Fibroblast of the conjunctiva (primary cell): ENCODE measurements at regions not wholly inside any gene's neighbourhood (a gene's known extent, or its start where the extent isn't known, plus 50 kb on each side); places are given as distances from the start of the nearest gene placed in this dataset.
"Not testable (repeated sequence)": the region's sequence is repeated elsewhere in the genome, so short reads cannot be mapped to it uniquely, and the experiment has no call there.

Source experiments
- DNase-seq: peaks from one replicate; pipeline ENCODE4 v3.0.0-alpha.2; 2010; ENCODE audit warnings: low read depth

GRCh38 chr17:5869041-5869745 lies 201.0 kb upstream of the WSCD1 start:
- DNase-seq = no peak

DNA sequence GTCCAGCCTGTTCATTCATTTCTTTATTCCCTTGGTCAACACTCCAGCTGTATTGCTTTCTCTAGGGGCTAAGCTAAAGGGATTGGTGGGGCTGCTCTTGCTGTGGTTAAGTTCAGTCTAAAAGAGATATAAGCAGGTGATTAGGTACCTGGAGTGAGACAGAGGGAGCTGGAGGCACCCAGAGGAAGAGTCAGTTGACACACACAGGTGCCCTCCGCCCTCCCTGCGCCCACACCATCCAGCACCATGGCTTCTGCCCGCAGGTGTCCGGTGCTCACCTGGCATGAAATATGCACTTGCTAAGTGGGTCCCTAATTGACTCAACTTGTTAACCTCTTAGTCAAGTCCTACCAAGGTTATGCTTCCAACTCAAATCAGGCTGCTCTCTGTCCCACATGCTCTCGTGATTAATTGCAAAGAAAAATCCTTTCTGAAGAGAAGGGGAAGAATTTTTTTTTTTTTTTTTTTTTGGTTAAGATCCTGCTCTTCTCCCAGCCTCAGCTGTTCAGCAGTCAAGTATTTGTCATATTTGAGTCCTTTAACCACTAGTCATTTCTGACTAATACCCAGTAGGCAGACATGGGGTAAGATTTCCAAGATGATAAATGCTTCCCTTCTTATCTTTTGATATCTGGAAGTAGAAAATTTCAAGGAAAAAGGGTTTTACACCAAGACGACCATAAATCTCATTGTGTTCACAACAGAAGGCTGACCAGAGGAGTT lies 199.8 kb upstream of the WSCD1 start:
- no peak for DNase-seq

DNA sequence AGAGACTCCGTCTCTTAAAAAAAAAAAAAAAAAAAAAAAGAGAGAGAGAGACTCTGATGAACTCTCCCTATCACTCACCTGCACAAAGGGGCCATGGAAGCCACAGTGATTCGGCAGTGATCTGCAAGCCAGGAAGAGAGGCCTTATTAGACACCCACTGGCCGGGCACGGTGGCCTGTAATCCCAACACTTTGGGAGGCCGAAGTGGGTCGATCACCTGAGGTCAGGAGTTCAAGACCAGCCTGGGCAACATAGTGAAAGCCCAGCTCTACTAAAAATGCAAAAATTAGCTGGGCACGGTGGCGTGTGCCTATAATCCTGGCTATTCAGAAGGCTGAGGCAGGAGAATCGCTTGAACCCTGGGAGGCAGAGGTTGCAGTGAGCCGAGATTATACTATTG lies 198.5 kb upstream of the WSCD1 start:
- DNase-seq = no peak

DNA sequence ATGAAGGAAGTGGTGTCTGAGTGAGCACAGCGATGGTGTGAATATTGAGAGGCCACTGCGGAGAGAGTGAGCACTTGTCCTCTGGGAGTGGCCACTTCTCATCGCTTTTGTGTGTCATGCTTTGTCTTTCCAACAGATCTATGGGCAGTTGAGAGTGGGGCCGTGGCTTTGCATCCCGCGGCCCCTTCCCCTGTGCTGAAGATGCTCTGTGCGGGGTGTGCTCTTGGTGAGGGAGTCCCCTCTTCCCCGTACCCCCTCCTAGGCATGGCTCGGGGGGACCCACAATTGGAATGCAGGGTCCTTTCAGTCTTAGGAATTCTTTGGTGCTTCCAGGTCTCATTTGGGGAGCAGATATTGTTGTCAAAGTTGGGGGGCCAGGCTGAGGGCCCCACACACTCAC lies 197.3 kb upstream of the WSCD1 start:
- no peak for DNase-seq

GRCh38 chr17:5873781-5874180 lies 196.4 kb upstream of the WSCD1 start:
- DNase-seq = no peak

DNA sequence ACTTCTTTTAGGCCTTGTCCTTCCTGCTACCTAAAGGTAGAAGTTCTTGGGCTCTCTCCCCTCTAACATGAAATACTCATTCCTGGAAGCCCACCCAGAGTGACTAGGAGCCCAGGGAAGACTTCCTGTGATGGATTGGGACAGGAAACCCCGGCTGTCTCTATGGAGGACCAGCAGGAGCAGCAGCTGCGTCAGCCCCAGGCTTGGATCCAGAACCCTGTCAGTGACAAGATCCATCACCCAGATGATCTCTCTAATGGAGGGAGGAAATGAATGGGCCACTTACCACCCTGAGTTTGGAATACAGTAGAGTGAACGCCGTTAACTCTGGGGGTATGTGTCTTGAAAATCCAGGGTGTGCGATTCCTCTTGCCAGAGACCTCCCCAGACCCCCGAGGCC lies 195.7 kb upstream of the WSCD1 start:
- DNase-seq = no peak

DNA sequence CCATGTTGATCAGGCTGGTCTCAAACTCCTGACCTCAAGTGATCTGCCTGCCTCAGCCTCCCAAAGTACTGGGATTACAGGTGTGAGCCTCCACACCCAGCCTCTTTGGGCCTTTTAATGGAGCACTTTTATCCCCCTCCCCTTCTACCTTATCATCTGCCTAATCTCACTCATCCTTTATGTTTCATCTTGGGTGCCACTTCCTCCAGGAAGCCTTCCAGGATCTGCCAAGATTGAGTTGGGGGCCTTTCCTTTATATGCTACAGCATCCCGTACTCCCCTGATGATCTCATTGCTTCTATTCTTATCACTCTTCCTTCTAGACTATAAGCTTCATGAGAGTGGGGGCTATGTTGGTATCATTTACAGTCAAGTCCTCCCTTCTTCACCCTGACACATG lies 192.8 kb upstream of the WSCD1 start:
- no peak for DNase-seq

GRCh38 chr17:5877948-5878347 lies 192.2 kb upstream of the WSCD1 start:
- no peak for DNase-seq

DNA sequence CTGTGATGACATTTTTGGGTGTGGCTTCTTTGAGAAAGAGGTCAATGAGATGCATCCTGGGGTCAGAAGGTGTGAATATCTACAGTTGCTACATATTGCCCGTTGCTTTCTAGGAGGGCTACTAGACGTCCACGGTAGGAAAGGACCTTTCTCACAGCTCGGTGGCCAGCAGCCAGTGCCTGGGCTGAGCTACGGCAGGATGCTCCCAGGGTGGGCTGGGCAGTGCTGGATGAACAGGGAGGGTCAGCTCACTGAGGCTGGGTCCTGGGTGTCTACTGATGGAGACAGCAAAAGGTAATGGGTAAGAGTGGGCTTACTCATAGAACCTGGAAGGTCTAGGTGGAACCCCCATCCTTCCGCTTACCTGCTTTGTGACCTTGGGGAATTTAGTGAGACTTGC lies 188.3 kb upstream of the WSCD1 start:
- no peak for DNase-seq

- DNase-seq = no peak
Observed at GRCh38 chr17:5883775-5884665, 186.2 kb upstream of the WSCD1 start.

- no peak for DNase-seq
Observed at GRCh38 chr17:5885336-5885735, 184.8 kb upstream of the WSCD1 start.

- DNase-seq = no peak
Observed at GRCh38 chr17:5888811-5889210, 181.4 kb upstream of the WSCD1 start.

DNA sequence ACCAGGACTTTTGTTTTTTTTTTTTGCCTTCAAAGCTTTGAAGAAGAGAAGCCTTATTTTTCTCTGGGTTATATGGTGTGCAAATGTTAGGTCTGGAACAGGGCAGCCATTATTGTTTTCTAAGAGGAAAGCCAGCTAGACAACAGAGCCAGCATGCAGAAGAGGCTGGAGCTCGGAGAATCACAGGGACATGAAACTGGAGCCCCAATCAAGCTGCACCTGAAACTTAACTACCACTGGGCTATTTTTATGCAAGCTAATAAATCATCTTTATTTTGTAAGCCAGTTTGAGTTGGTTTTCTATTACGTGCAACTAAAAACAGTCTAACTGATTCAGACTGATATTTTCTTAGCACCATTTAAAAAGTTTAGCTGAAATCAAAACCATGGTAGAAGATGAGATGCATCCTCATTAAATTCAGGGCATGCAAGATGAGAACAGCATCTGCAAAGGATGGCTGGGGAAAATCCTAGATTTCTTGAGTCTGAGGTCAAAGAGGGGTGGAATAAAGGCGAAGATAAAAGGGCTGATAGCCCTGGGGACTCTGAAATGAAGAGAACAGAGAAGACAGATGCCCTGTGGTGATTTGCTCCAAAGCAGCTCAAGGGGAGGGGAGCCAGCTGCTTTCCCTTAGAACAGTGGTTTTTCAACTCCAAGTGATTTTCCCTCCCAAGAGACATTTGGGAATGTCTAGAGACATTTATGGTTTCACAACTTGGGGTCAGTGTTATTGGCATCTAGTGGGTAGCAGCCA lies 177.1 kb upstream of the WSCD1 start:
- DNase-seq = no peak

GRCh38 chr17:5893741-5894140 lies 176.4 kb upstream of the WSCD1 start:
- DNase-seq = no peak

DNA sequence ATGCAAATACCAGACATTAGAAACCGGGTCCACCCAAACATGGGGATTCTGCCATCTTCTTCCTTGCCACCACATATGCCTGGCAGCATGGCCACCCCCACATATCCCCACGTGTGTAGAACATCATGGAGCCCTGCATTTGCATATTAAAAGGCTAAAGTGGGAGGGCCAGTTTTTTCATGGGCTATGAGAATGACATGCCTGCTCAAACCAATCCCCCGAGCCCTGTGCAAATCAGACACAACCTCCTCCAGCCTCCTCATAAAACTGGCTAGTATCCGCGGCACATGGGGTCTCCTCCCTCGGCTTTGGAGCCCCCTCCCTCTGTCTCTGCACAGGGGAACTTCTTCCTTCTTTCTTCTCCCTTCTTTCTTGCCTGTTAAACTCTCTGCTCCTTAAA lies 174.9 kb upstream of the WSCD1 start:
- DNase-seq = no peak

DNA sequence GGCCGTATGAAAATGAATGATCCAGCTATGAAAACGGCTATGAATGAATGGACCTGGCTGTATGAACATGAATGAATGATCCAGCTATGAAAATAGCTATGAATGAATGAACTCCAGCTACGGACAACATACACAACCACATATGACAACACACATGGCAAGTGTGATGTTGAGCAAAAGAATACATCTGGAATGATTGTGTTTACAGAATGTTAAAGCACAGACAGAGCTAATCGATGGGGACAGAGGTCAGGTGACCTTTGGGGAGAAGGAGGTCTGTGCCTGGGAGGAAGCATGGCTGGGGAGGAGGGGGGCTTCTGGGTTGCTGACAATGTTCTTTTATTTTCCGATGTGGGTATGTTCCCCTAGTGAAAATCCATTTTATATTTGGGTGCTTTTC lies 174.0 kb upstream of the WSCD1 start:
- DNase-seq = no peak

- DNase-seq = no peak
Observed at GRCh38 chr17:5897275-5897911, 172.8 kb upstream of the WSCD1 start.

GRCh38 chr17:5897981-5898380 lies 172.2 kb upstream of the WSCD1 start:
- not testable (repeated sequence) for DNase-seq

- DNase-seq = no peak
Observed at GRCh38 chr17:5898406-5898805, 171.8 kb upstream of the WSCD1 start.

- DNase-seq = no peak
Observed at GRCh38 chr17:5899496-5900195, 170.5 kb upstream of the WSCD1 start.

DNA sequence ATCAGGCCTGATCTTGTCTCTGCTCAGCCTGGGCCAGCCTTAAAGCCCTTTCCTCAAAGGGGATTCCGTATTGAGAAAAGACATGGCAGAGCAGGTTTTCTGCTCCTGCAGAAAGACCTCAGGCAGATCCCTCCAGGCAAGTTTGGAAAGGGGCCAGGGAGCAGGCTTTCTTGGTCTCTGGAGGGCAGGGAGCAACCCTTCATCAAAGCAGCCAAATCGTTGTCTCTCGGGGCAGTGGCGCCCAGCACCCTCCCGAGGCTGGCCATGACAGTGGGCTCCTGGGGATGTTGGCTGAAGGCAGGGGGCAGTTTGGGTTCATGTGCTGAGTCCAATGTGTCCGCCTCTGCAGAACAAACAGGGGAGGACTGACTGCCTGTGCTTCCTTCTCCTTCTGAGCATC lies 168.4 kb upstream of the WSCD1 start:
- DNase-seq = no peak
